Body of pancreas (tissue), 4 donors: ENCODE measurements at regions not wholly inside any gene's neighbourhood (a gene's known extent, or its start where the extent isn't known, plus 50 kb on each side); places are given as distances from the start of the nearest gene placed in this dataset.

Experiments used
- ATAC-seq: fragments of 150-250 bp; one replicate; pipeline ENCODE4 v1.9.1; 2016
- DNase-seq, 4 donors: peaks; one replicate each; pipeline ENCODE4 v3.0.0-alpha.2; 2019
- H3K27ac ChIP-seq, 4 donors: fragments of 200-600 bp; sonication (generic); 1 replicate in 3 of 4; 2 replicates in 1 of 4; pipeline versions ENCODE4 v1.5.1 to v1.6.1; 2016 to 2019; ENCODE audit warnings: mild to moderate bottlenecking in 1 of 4, mixed read lengths in 1 of 4, moderate library complexity in 1 of 4
- H3K27me3 ChIP-seq, 2 donors: fragments of 200-600 bp; sonication (generic); one replicate each; pipeline ENCODE4 v1.6.0; 2016; ENCODE audit warnings: mild to moderate bottlenecking in 1 of 2
- H3K36me3 ChIP-seq, 2 donors: fragments of 200-600 bp; sonication (generic); replicated peaks in 1 of 2; 2 replicates each; pipeline ENCODE4 v1.5.1; 2016; ENCODE audit warnings: low read depth in 2 of 2; ENCODE audit not compliant: insufficient read depth in 1 of 2
- H3K4me1 ChIP-seq: fragments of 200-600 bp; sonication (generic); one replicate; pipeline ENCODE4 v1.6.0; 2016
- H3K4me3 ChIP-seq, 2 donors: fragments of 200-600 bp; sonication (generic); 1 replicate in 1 of 2; 2 replicates in 1 of 2; pipeline ENCODE4 v1.5.1; 2016 to 2019
- H3K9me3 ChIP-seq, 3 donors: fragments of 200-600 bp; sonication (generic); 1 replicate in 2 of 3; 2 replicates in 1 of 3; pipeline ENCODE4 v1.5.1; 2016
- POLR2A ChIP-seq, 3 donors: fragments of 450-650 bp; IDR thresholded peaks; one replicate each; pipeline ENCODE4 v1.6.1; 2016; ENCODE audit warnings: antibody characterized with exemption in 3 of 3, mild to moderate bottlenecking in 2 of 3
- WGBS, 2 donors: methylation state at CpG; one replicate each; pipeline ENCODE4 v1.1.5; 2017; 5-methylcytosine and 5-hydroxymethylcytosine counted together
- intact Hi-C: fragments of 100-400 bp; cut with DNase I; formaldehyde crosslinking; loops from one replicate; pipeline ENCODE4 v1.15.1; 2023
- TF ChIP-seq, protein P1 (sequence below), 7 experiments: fragments of 450-650 bp in 4 of 7; fragments of 200-600 bp in 3 of 7; sonication (generic) in 3 of 7; IDR thresholded peaks; one replicate each; pipeline ENCODE4 v1.5.1; 2016 to 2019; ENCODE audit warnings: antibody characterized with exemption in 7 of 7

GRCh38 chr10:78318305-78318704 is 284.6 kb downstream of the RPS24 start:
- DNase-seq (no peak), ATAC-seq (no peak)
- Histone ChIP-seq H3K9me3 (no peaks in the 10 kb centered on the region), H3K27ac (no peak overlapping the region), H3K4me3 (no peak overlapping the region), H3K36me3 (no peaks in the 10 kb centered on the region), H3K4me1 (no peaks in the 10 kb centered on the region), H3K27me3 (no peaks in the 10 kb centered on the region)
- intact Hi-C loops, result no loop called here
- 71 to 100% methylated on average over 1 of the region's 1 CpG for WGBS, 2 donors
- TF ChIP-seq, protein P1, sequence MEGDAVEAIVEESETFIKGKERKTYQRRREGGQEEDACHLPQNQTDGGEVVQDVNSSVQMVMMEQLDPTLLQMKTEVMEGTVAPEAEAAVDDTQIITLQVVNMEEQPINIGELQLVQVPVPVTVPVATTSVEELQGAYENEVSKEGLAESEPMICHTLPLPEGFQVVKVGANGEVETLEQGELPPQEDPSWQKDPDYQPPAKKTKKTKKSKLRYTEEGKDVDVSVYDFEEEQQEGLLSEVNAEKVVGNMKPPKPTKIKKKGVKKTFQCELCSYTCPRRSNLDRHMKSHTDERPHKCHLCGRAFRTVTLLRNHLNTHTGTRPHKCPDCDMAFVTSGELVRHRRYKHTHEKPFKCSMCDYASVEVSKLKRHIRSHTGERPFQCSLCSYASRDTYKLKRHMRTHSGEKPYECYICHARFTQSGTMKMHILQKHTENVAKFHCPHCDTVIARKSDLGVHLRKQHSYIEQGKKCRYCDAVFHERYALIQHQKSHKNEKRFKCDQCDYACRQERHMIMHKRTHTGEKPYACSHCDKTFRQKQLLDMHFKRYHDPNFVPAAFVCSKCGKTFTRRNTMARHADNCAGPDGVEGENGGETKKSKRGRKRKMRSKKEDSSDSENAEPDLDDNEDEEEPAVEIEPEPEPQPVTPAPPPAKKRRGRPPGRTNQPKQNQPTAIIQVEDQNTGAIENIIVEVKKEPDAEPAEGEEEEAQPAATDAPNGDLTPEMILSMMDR (IDR thresholded peaks at IDR 0.05), result no peak
- TF ChIP-seq POLR2A (IDR thresholded peaks at IDR 0.05), result no peak

- Histone ChIP-seq H3K27ac (no peak overlapping the region), H3K9me3 (no peaks in the 10 kb centered on the region)
- TF ChIP-seq, protein P1 (IDR thresholded peaks at IDR 0.05), result no peak
- TF ChIP-seq POLR2A (IDR thresholded peaks at IDR 0.05), result no peak
Measured at GRCh38 chr10:78319371-78319770, 285.7 kb downstream of the RPS24 start.

DNA sequence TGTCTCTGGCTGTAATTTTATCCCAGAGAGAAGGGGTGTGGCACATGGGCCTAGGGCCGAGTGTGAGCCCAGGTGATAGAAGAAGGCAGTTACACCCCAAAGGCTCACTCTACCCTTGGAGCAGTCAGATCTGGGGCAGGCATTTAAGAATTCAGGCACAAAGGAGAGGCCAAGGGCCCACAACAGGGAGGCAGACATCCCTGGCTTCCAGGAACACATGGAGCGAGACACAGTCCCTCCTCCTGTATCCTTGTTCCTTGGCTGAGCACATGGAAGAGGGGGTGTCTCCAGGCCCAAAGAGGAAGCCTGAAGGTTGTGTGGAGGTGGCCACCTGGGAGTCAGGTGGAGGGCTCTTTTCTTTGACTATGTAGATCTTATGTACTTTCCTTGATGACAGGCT is 286.2 kb downstream of the RPS24 start:
- no peak for TF ChIP-seq POLR2A (IDR thresholded peaks at IDR 0.05)
- TF ChIP-seq, protein P1 (IDR thresholded peaks at IDR 0.05), result no peak
- WGBS, 2 donors, result 64 to 94% methylated on average over 2 of the region's 2 CpGs
- intact Hi-C loops, result no loop called here
- no peak for DNase-seq
- no peak overlapping the region for H3K4me3 ChIP-seq
- H3K27me3 ChIP-seq, result no peaks in the 10 kb centered on the region
- no peaks in the 10 kb centered on the region for H3K4me1 ChIP-seq
- no peaks in the 10 kb centered on the region for H3K9me3 ChIP-seq
- H3K27ac ChIP-seq, result no peak overlapping the region
- no peaks in the 10 kb centered on the region for H3K36me3 ChIP-seq
- no peak for ATAC-seq

More at GRCh38 chr10:78319371-78319770, 285.7 kb downstream of the RPS24 start:
- no peak for DNase-seq
- no peak for ATAC-seq
- Histone ChIP-seq H3K27me3 (no peaks in the 10 kb centered on the region), H3K4me1 (no peaks in the 10 kb centered on the region), H3K4me3 (no peak overlapping the region), H3K36me3 (no peaks in the 10 kb centered on the region)
- intact Hi-C loops, result no loop called here
- 77 to 89% methylated on average over 7 of the region's 7 CpGs for WGBS, 2 donors

GRCh38 chr10:78320506-78320905 is 286.8 kb downstream of the RPS24 start:
- TF ChIP-seq POLR2A (IDR thresholded peaks at IDR 0.05), result no peak
- TF ChIP-seq, protein P1 (IDR thresholded peaks at IDR 0.05), result no peak
- Histone ChIP-seq H3K27me3 (no peaks in the 10 kb centered on the region), H3K4me1 (no peaks in the 10 kb centered on the region), H3K9me3 (no peaks in the 10 kb centered on the region), H3K27ac (no peak overlapping the region), H3K36me3 (no peaks in the 10 kb centered on the region), H3K4me3 (no peak overlapping the region)
- DNase-seq (no peak), ATAC-seq (no peak)
- intact Hi-C loops, result no loop called here
- WGBS, 2 donors, result 69 to 70% methylated on average over 5 of the region's 5 CpGs

DNA sequence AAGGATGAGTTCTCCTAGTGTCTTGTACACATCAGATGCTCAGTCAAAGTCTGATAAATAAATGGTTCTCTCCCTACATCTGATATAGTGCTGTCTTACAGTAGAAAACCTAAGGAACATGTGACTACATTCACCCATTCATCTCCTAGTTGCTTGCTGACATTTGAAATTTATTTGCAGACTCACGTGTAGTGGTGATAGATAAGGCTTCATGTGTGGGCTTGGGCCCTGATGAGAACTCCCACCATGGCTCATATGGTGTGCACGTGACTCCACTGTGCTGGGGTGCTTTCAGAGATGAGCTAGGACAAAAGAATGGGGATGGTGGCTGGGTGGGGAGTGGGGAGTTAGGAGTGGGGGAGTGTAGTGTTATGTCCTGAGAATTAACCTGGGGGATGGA is 287.3 kb downstream of the RPS24 start:
- intact Hi-C loops, result no loop called here
- Histone ChIP-seq H3K4me1 (no peaks in the 10 kb centered on the region), H3K9me3 (peaks cover 0 to 2% (median 0%) of the 10 kb centered on the region in 3 donors), H3K4me3 (no peak overlapping the region), H3K36me3 (no peaks in the 10 kb centered on the region), H3K27me3 (no peaks in the 10 kb centered on the region), H3K27ac (no peak overlapping the region)
- TF ChIP-seq, protein P1 (IDR thresholded peaks at IDR 0.05), result no peak
- no peak for TF ChIP-seq POLR2A (IDR thresholded peaks at IDR 0.05)
- WGBS, 2 donors, result 52 to 68% methylated on average over 2 of the region's 2 CpGs
- ATAC-seq, result no peak
- DNase-seq, result no peak
